MM.1S (cell line): ENCODE measurements at regions not wholly inside any gene's neighbourhood (a gene's known extent, or its start where the extent isn't known, plus 50 kb on each side); places are given as distances from the start of the nearest gene placed in this dataset.

Experiments used
- DNase-seq: peaks from one replicate; pipeline ENCODE4 v3.0.0-alpha.2; 2015
- H2AFZ ChIP-seq: fragments of 300-600 bp; sonication (generic); 2 replicates; pipeline ENCODE4 v1.6.0; 2016; ENCODE audit warnings: antibody characterized with exemption, low read length
- H3F3A ChIP-seq: fragments of 300-600 bp; sonication (generic); 2 replicates; pipeline ENCODE4 v1.6.1; 2016; ENCODE audit warnings: mild to moderate bottlenecking, antibody characterized with exemption, low read length, moderate library complexity, mixed read lengths; ENCODE audit not compliant: insufficient read depth
- H3K27ac ChIP-seq: fragments of 300-600 bp; sonication (generic); 2 replicates; pipeline ENCODE4 v1.5.1; 2016; ENCODE audit warnings: mild to moderate bottlenecking, low read length
- H3K27me3 ChIP-seq: fragments of 300-600 bp; sonication (generic); replicated peaks from 2 replicates; pipeline ENCODE4 v1.6.0; 2016; ENCODE audit warnings: low read length; ENCODE audit not compliant: insufficient read depth
- H3K36me3 ChIP-seq: fragments of 300-600 bp; sonication (generic); replicated peaks from 2 replicates; pipeline ENCODE4 v1.6.1; 2016; ENCODE audit warnings: mild to moderate bottlenecking, low read length, mixed read lengths; ENCODE audit not compliant: insufficient read depth
- H3K4me1 ChIP-seq: fragments of 300-600 bp; sonication (generic); 2 replicates; pipeline ENCODE4 v1.6.1; 2016; ENCODE audit warnings: low read length, mixed read lengths
- H3K4me2 ChIP-seq: fragments of 300-600 bp; sonication (generic); 2 replicates; pipeline ENCODE4 v1.6.0; 2016; ENCODE audit warnings: low read depth, low read length
- H3K4me3 ChIP-seq: fragments of 300-600 bp; sonication (generic); 2 replicates; pipeline ENCODE4 v1.5.1; 2016; ENCODE audit warnings: low read length, mixed read lengths
- H3K79me2 ChIP-seq: fragments of 300-600 bp; sonication (generic); 2 replicates; pipeline ENCODE4 v1.6.1; 2016; ENCODE audit warnings: mixed run types, low read length, mixed read lengths
- H3K9ac ChIP-seq: fragments of 300-600 bp; sonication (generic); 2 replicates; pipeline ENCODE4 v1.6.1; 2016; ENCODE audit warnings: low read length, mixed read lengths
- H3K9me2 ChIP-seq: fragments of 300-600 bp; sonication (generic); replicated peaks from 2 replicates; pipeline ENCODE4 v1.6.1; 2016; ENCODE audit warnings: mild to moderate bottlenecking, low read length, mixed read lengths; ENCODE audit not compliant: insufficient read depth
- H3K9me3 ChIP-seq: fragments of 300-600 bp; sonication (generic); replicated peaks from 2 replicates; pipeline ENCODE4 v1.6.1; 2016; ENCODE audit warnings: mild to moderate bottlenecking, low read length, mixed read lengths; ENCODE audit not compliant: insufficient read depth
- H4K20me1 ChIP-seq: fragments of 300-600 bp; sonication (generic); 2 replicates; pipeline ENCODE4 v1.6.1; 2016; ENCODE audit warnings: mild to moderate bottlenecking, low read length, moderate library complexity, mixed read lengths; ENCODE audit not compliant: insufficient read depth
- CTCF ChIP-seq: fragments of 300-600 bp; sonication (generic); IDR thresholded peaks from 2 replicates; pipeline ENCODE4 v1.5.1; 2016; ENCODE audit warnings: antibody characterized with exemption, low read length, mixed read lengths
- EZH2 ChIP-seq: fragments of 300-600 bp; sonication (generic); optimal IDR thresholded peaks from 2 replicates; pipeline ENCODE3; 2017; ENCODE audit warnings: low read depth, mild to moderate bottlenecking, antibody characterized with exemption, low read length, mixed read lengths
- EZH2phosphoT487 ChIP-seq: fragments of 300-600 bp; sonication (generic); IDR thresholded peaks from 2 replicates; pipeline ENCODE4 v1.6.1; 2018; ENCODE audit warnings: antibody characterized with exemption, low read length

- Histone ChIP-seq H3K9ac (no peak overlapping the region), H3K4me2 (peak overlapping the region; percentile 51), H3K9me2 (no peaks in the 10 kb centered on the region), H4K20me1 (no peaks in the 10 kb centered on the region), H3K27ac (no peak overlapping the region), H3K79me2 (no peaks in the 10 kb centered on the region), H3F3A (peaks cover 8% of the 10 kb centered on the region; the same call in 1 of the 2 replicates), H3K4me1 (peaks cover 32% of the 10 kb centered on the region), H2AFZ (no peak overlapping the region), H3K4me3 (no peak overlapping the region), H3K9me3 (no peaks in the 10 kb centered on the region), H3K27me3 (no peaks in the 10 kb centered on the region), H3K36me3 (no peaks in the 10 kb centered on the region)
- peak; percentile 28 for DNase-seq
- no peak for TF ChIP-seq CTCF
- TF ChIP-seq EZH2, result no peak
- no peak for TF ChIP-seq EZH2phosphoT487
Observed at GRCh38 chr5:106135473-106135872, 1535.3 kb downstream of the EFNA5 start.

GRCh38 chr5:106134549-106134948 lies 1536.2 kb downstream of the EFNA5 start:
- Histone ChIP-seq H3K4me1 (peaks cover 32% of the 10 kb centered on the region), H4K20me1 (no peaks in the 10 kb centered on the region), H3K36me3 (no peaks in the 10 kb centered on the region), H3K9me3 (no peaks in the 10 kb centered on the region), H3K4me2 (no peak overlapping the region), H3K27me3 (no peaks in the 10 kb centered on the region), H3K79me2 (no peaks in the 10 kb centered on the region), H3K9me2 (no peaks in the 10 kb centered on the region), H3K9ac (no peak overlapping the region), H3K27ac (no peak overlapping the region), H3F3A (peaks cover 8% of the 10 kb centered on the region; the same call in 1 of the 2 replicates), H3K4me3 (no peak overlapping the region), H2AFZ (no peak overlapping the region)
- DNase-seq, result no peak
- TF ChIP-seq CTCF, result no peak
- TF ChIP-seq EZH2phosphoT487, result no peak
- no peak for TF ChIP-seq EZH2

GRCh38 chr5:106127985-106128384 lies 1542.8 kb downstream of the EFNA5 start:
- Histone ChIP-seq H3K4me1 (peaks cover 20% of the 10 kb centered on the region), H3K79me2 (no peaks in the 10 kb centered on the region), H2AFZ (peak overlapping the region; percentile 46; the same call in 1 of the 2 replicates), H3K4me3 (peak overlapping the region; percentile 22), H3K36me3 (no peaks in the 10 kb centered on the region), H3K27ac (peak overlapping the region; percentile 80; the same call in 1 of the 2 replicates), H3K9me3 (no peaks in the 10 kb centered on the region), H3K27me3 (no peaks in the 10 kb centered on the region), H4K20me1 (no peaks in the 10 kb centered on the region), H3F3A (peaks cover 18% of the 10 kb centered on the region), H3K4me2 (peak overlapping the region; percentile 70), H3K9ac (peak overlapping the region; percentile 32; the same call in 1 of the 2 replicates), H3K9me2 (no peaks in the 10 kb centered on the region)
- TF ChIP-seq EZH2 (no peak), EZH2phosphoT487 (no peak), CTCF (no peak)
- peak; percentile 80 for DNase-seq
